Endothelial cell (in vitro differentiated cells): ENCODE measurements at regions not wholly inside any gene's neighbourhood (a gene's known extent, or its start where the extent isn't known, plus 50 kb on each side); places are given as distances from the start of the nearest gene placed in this dataset.

Source experiments
- DNase-seq: peaks from one replicate; pipeline ENCODE4 v3.0.0; 2021; ENCODE audit warnings: low spot score
- H3K27ac Mint-ChIP-seq: one replicate; pipeline ENCODE4 v1.8.0; 2021; ENCODE audit warnings: mixed read lengths, inconsistent platforms; ENCODE audit not compliant: unreplicated experiment
- H3K27me3 Mint-ChIP-seq: one replicate; pipeline ENCODE4 v1.8.0; 2021; ENCODE audit warnings: mild to moderate bottlenecking, moderate library complexity, mixed read lengths, inconsistent platforms; ENCODE audit not compliant: unreplicated experiment
- H3K36me3 Mint-ChIP-seq: one replicate; pipeline ENCODE4 v1.8.0; 2021; ENCODE audit warnings: mild to moderate bottlenecking, low read depth, mixed read lengths, inconsistent platforms; ENCODE audit not compliant: unreplicated experiment
- H3K4me1 Mint-ChIP-seq: one replicate; pipeline ENCODE4 v1.8.0; 2021; ENCODE audit warnings: mild to moderate bottlenecking, mixed read lengths, inconsistent platforms; ENCODE audit not compliant: unreplicated experiment
- H3K4me3 Mint-ChIP-seq: one replicate; pipeline ENCODE4 v1.8.0; 2021; ENCODE audit warnings: mild to moderate bottlenecking, mixed read lengths, inconsistent platforms; ENCODE audit not compliant: unreplicated experiment
- H3K9me3 Mint-ChIP-seq: one replicate; pipeline ENCODE4 v1.8.0; 2021; ENCODE audit warnings: mixed read lengths, inconsistent platforms; ENCODE audit not compliant: unreplicated experiment
- CTCF ChIP-seq: fragments of 200-600 bp; sonication (generic); IDR thresholded peaks from one replicate; pipeline ENCODE4 v1.5.0; 2021; ENCODE audit warnings: antibody characterized with exemption; ENCODE audit not compliant: unreplicated experiment

GRCh38 chr15:87263871-87264270, 992.7 kb downstream of the NTRK3 start:
- no peak overlapping the region for H3K4me3 Mint-ChIP-seq
- no peak overlapping the region for H3K27ac Mint-ChIP-seq
- H3K27me3 Mint-ChIP-seq = no peaks in the 10 kb centered on the region
- no peaks in the 10 kb centered on the region for H3K36me3 Mint-ChIP-seq
- no peaks in the 10 kb centered on the region for H3K4me1 Mint-ChIP-seq
- no peaks in the 10 kb centered on the region for H3K9me3 Mint-ChIP-seq
- TF ChIP-seq CTCF = no peak
- DNase-seq = no peak

- no peak for DNase-seq
- Mint-ChIP-seq H3K4me1 (no peaks in the 10 kb centered on the region), H3K27ac (no peak overlapping the region), H3K27me3 (no peaks in the 10 kb centered on the region), H3K9me3 (no peaks in the 10 kb centered on the region), H3K4me3 (no peak overlapping the region), H3K36me3 (no peaks in the 10 kb centered on the region)
- no peak for TF ChIP-seq CTCF
Observed at GRCh38 chr15:87263296-87263695, 993.2 kb downstream of the NTRK3 start.

DNA sequence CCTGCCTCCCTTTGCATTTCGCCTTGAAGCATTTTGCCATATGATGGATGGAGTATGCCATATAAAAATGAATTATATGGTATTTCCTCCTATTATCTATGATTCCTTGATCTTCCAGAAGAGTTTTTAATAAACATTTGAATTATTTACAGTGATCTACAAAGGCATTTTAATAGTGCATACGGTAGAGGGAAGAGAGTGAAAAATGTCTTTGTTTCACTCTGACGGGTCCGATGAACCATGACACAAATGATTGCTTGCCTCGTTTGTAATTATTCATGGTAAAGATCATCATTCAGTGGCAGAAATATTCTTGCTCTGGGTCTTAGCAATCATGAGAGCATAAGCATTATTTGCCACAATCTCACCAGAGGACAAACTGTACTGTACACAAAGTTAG, 1010.9 kb downstream of the NTRK3 start:
- Mint-ChIP-seq H3K4me3 (no peak overlapping the region), H3K9me3 (no peaks in the 10 kb centered on the region), H3K27ac (no peak overlapping the region), H3K27me3 (no peaks in the 10 kb centered on the region), H3K4me1 (no peaks in the 10 kb centered on the region), H3K36me3 (no peaks in the 10 kb centered on the region)
- no peak for DNase-seq
- TF ChIP-seq CTCF = no peak

GRCh38 chr15:87243474-87243873, 1013.1 kb downstream of the NTRK3 start:
- no peak for DNase-seq
- no peaks in the 10 kb centered on the region for H3K9me3 Mint-ChIP-seq
- TF ChIP-seq CTCF = no peak
- no peak overlapping the region for H3K4me3 Mint-ChIP-seq
- no peak overlapping the region for H3K27ac Mint-ChIP-seq
- no peaks in the 10 kb centered on the region for H3K27me3 Mint-ChIP-seq
- no peaks in the 10 kb centered on the region for H3K36me3 Mint-ChIP-seq
- no peaks in the 10 kb centered on the region for H3K4me1 Mint-ChIP-seq

DNA sequence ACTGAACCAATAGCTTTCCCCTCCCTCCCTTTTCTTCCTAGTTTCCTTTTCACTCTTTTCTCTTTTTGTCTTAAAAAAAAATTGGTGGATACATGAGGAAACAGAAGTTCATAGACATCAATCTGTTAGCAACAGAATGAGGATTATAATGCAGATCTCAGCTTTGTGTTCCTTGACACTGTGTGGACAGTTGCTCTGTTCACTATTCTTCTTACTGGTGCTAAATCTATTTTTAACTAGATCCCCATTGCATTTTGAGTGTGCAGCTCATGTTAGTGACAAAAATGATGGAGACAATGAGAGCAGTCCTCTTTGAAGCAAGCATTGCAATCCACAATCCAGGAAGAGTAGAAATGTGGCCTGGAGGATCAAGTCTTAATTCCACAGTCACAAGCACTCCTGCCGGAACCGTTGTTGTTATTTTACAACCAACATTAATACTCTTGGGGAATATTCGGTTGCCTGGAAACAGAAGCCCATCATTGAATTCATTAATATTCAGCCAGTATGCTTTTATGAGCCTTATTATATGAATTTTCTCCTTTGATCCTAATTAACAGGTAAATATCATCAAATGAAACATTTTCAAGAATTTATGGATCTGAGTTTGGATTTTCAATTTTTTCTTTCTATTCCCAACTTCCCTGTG, 1016.8 kb downstream of the NTRK3 start:
- Mint-ChIP-seq H3K4me3 (no peak overlapping the region), H3K9me3 (no peaks in the 10 kb centered on the region), H3K36me3 (no peaks in the 10 kb centered on the region), H3K4me1 (no peaks in the 10 kb centered on the region), H3K27me3 (no peaks in the 10 kb centered on the region), H3K27ac (no peak overlapping the region)
- DNase-seq = no peak
- TF ChIP-seq CTCF = no peak
